IgD-negative memory B cell (primary cell): ENCODE measurements at regions not wholly inside any gene's neighbourhood (a gene's known extent, or its start where the extent isn't known, plus 50 kb on each side); places are given as distances from the start of the nearest gene placed in this dataset.

ENCODE experiments used
- H3K27ac Mint-ChIP-seq, 3 donors: one replicate each; pipeline ENCODE4 v1.8.0; 2020 to 2022; ENCODE audit warnings: mild to moderate bottlenecking in 3 of 3, mixed read lengths in 3 of 3, moderate library complexity in 1 of 3
- H3K27me3 Mint-ChIP-seq: one replicate; pipeline ENCODE4 v1.8.0; 2021; ENCODE audit warnings: mixed read lengths
- H3K36me3 Mint-ChIP-seq: one replicate; pipeline ENCODE4 v1.8.0; 2020; ENCODE audit warnings: mild to moderate bottlenecking, mixed read lengths
- H3K4me1 Mint-ChIP-seq, 3 donors: one replicate each; pipeline ENCODE4 v1.8.0; 2020 to 2022; ENCODE audit warnings: mixed read lengths in 3 of 3, mild to moderate bottlenecking in 1 of 3
- H3K4me3 Mint-ChIP-seq, 4 donors: one replicate each; pipeline ENCODE4 v1.8.0; 2020 to 2022; ENCODE audit warnings: mild to moderate bottlenecking in 4 of 4, mixed read lengths in 4 of 4, moderate library complexity in 3 of 4
- H3K9me3 Mint-ChIP-seq, 3 donors: one replicate each; pipeline ENCODE4 v1.8.0; 2020 to 2021; ENCODE audit warnings: mixed read lengths in 3 of 3, mild to moderate bottlenecking in 1 of 3

DNA sequence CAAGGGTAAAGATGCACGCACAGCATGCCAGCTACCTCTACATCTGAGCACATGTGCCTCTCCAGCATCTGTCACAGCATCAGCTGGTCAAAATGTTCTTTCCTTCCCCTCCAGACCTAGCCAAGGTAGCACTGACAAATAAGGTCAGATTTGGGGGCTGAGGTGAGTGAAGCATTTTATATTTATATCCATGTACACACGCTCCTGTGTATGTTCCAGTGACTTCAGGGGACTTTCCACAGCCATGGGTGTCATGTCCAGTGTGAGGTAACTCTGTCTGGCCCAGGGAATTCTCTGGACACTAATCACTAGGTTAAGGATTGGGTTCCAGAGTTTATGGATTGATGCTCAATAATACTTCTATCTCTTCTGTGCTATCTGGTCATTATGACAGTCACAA lies 165.2 kb upstream of the TP63 start:
- Mint-ChIP-seq H3K36me3 (no peaks in the 10 kb centered on the region), H3K27ac (no peak overlapping the region), H3K4me1 (peaks cover 9 to 11% (median 11%) of the 10 kb centered on the region in 3 donors), H3K27me3 (no peaks in the 10 kb centered on the region), H3K9me3 (no peaks in the 10 kb centered on the region), H3K4me3 (no peak overlapping the region)

DNA sequence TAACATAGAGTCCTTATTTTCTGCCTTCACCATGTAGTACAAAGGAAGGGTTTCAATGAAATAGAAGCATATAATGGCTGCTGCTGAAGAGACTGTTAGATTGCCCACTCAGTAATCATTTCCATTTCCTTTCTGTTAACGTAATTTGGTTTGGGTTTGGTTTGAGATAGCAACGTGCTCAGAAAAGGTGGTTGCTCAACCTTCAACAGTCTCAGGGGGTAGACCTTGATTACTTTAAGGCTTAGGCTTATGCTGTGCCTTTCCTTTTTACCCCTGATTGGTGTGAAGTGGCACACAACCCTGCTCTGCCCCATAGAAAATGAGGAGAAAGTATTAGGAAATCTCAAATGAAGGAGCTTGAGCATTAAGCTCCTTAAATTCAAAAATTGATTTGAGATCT lies 163.7 kb upstream of the TP63 start:
- peaks cover 9 to 12% (median 11%) of the 10 kb centered on the region in 3 donors for H3K4me1 Mint-ChIP-seq

DNA sequence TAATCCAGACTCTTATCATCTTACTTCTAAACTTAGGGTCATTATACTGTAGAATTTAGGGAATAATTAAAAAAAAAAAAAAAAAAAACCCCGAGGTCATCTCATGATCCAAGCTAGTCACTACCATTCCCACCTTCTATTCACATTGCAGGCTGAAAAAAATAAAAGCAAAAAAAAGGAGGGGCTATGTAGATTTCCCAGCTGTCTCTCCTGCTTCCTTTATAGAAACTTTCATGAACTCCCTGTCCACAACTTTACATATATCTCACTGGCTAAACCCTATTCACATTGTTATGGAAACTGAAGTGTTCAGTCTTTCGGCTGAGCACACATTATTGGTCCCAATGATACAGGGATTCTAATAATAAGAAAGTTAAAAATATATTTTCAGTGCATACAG lies 156.2 kb upstream of the TP63 start:
- no peaks in the 10 kb centered on the region for H3K9me3 Mint-ChIP-seq
- no peaks in the 10 kb centered on the region for H3K36me3 Mint-ChIP-seq
- H3K27me3 Mint-ChIP-seq, result no peaks in the 10 kb centered on the region
- no peak overlapping the region for H3K4me3 Mint-ChIP-seq
- no peak overlapping the region for H3K27ac Mint-ChIP-seq
- H3K4me1 Mint-ChIP-seq, result peaks cover 5 to 7% (median 7%) of the 10 kb centered on the region in 3 donors

More for the DNA sequence above, 163.7 kb upstream of the TP63 start:
- H3K36me3 Mint-ChIP-seq, result no peaks in the 10 kb centered on the region
- no peak overlapping the region for H3K27ac Mint-ChIP-seq
- H3K9me3 Mint-ChIP-seq, result no peaks in the 10 kb centered on the region
- no peaks in the 10 kb centered on the region for H3K27me3 Mint-ChIP-seq
- no peak overlapping the region for H3K4me3 Mint-ChIP-seq

DNA sequence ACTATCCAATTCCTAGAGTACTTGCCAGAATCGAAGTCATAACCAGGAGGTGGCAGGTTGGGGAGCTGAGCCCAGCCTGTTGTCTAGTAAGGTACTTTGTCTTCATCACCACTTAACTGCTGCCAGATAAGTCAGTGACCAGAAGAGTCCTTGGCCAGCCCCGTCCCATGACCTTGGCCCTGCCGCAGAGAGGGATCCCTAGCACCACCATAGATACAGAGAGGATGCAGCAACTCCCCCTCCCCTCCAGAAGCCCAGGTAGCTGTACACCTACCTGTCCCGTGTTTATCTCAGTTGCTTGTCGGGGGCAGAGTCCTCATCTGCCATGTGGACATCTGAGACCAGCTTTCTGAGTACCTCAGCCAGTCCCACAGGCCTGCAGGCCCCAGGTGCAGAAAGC lies 153.6 kb upstream of the TP63 start:
- Mint-ChIP-seq H3K4me3 (no peak overlapping the region), H3K27ac (no peak overlapping the region), H3K27me3 (no peaks in the 10 kb centered on the region), H3K9me3 (no peaks in the 10 kb centered on the region), H3K36me3 (no peaks in the 10 kb centered on the region), H3K4me1 (no peaks in the 10 kb centered on the region)

DNA sequence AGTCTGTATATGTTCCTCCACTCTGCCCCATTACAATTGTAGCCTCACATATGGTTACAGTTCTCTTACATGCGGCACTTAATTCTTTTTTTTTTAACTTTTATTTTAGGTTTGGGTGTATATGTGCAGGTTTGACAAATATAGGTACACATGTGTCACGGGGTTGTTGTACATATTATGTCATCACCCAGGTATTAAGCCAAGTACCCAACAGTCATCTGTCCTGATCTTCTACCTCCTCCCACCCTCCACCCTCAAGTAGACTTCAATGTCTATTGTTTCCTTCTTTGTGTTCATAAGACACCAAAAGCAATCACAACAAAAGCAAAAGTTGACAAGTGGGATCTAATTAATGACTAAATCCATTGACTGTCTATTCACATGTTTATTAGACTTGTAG lies 144.6 kb upstream of the TP63 start:
- no peaks in the 10 kb centered on the region for H3K27me3 Mint-ChIP-seq
- peaks cover 0 to 3% (median 0%) of the 10 kb centered on the region in 3 donors for H3K9me3 Mint-ChIP-seq
- H3K27ac Mint-ChIP-seq, result no peak overlapping the region
- no peaks in the 10 kb centered on the region for H3K36me3 Mint-ChIP-seq
- no peak overlapping the region for H3K4me3 Mint-ChIP-seq
- no peaks in the 10 kb centered on the region for H3K4me1 Mint-ChIP-seq

DNA sequence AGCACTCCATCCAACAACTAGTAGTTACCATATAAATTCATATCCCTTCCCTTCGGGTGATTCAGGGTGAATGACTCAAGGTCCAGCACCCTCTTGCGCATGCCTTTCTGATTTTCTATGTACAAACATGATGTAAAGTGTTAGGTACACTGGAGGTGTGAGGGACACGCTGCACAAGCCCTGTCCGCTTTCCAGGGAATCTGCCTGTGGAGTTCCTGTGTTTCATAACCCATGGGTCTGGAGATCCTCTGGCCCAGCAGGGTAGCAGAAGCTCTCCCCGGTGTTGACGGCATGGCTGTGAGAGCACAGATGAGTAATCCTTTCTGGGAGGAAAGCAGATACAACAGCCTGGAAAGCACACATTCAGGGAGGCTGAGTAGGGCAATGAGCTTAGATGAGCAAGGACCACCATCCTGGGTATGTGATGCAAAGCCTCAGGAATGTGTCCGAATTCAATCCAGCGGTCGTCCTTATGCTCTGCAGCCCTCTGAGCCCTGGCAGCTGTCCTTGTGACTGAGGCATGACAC lies 142.9 kb upstream of the TP63 start:
- Mint-ChIP-seq H3K27me3 (peaks cover under 1% of the 10 kb centered on the region), H3K36me3 (peaks cover under 1% of the 10 kb centered on the region), H3K4me1 (no peaks in the 10 kb centered on the region), H3K4me3 (no peak overlapping the region), H3K9me3 (peaks cover 0 to 3% (median 0%) of the 10 kb centered on the region in 3 donors), H3K27ac (no peak overlapping the region)

DNA sequence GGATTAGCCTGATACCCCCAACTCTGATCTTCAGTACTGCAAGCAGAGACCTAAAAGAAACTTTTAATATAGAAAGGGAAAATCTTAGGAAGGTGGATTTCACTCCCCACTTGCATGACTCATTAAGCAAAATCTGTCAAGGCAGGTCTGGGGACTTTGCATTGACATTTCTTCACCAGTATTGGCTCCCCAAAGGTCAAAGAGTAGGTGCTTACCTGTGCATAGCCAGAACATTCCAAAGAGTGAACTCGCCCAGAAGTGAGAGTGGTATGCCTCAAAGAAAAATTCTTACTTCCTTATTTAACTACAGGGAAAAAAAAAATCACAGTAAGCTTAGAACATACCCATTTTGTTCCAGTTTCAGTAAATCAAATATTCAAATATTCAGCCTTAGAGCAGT lies 140.9 kb upstream of the TP63 start:
- peaks cover 1% of the 10 kb centered on the region for H3K27me3 Mint-ChIP-seq

DNA sequence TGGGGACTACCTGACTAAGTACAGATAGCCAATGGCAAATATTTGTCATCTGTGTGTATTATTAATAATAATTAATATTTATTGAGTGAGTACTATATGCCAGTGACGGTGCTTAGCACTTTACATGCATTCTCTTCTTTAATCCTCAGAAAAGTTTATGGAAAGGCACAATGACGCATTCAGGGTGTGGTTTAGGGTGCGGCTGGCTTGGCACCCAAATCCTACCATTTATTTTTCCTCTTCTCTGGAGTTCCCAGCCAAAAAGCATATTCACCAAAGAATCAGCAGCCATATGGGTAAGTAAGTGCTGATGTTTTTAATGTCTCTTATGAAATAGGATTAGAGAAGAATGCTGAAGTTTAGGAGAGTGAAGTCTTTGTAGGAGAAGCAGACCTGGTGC lies 140.4 kb upstream of the TP63 start:
- Mint-ChIP-seq H3K27me3 (peaks cover 1% of the 10 kb centered on the region), H3K27ac (no peak overlapping the region), H3K36me3 (peaks cover 3% of the 10 kb centered on the region), H3K4me1 (no peaks in the 10 kb centered on the region), H3K4me3 (no peak overlapping the region), H3K9me3 (peaks cover 0 to 2% (median 0%) of the 10 kb centered on the region in 3 donors)

More for the DNA sequence above, 140.9 kb upstream of the TP63 start:
- Mint-ChIP-seq H3K9me3 (peaks cover 0 to 5% (median 0%) of the 10 kb centered on the region in 3 donors), H3K36me3 (peaks cover 3% of the 10 kb centered on the region), H3K4me3 (no peak overlapping the region), H3K27ac (no peak overlapping the region), H3K4me1 (no peaks in the 10 kb centered on the region)

DNA sequence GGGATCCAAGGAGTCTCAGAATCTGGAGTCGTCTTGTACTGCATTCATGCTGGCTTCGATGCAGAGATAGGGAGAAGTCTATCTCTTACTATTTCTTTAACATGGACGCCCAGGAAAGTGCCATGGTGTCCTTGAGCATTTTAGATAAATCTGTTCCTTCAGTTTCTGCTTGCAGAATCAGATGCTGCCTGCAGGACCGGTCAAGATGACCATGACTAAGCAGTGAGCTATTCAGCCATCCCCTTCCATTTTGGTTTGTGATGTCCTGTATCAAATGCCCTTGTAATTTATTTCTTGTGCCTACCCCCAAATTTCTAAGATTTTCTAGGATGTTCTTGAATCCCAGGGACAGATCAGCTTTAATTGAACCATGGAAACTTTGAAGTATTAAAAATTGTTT lies 139.4 kb upstream of the TP63 start:
- no peak overlapping the region for H3K4me3 Mint-ChIP-seq
- H3K27me3 Mint-ChIP-seq, result peaks cover 1% of the 10 kb centered on the region
- no peaks in the 10 kb centered on the region for H3K4me1 Mint-ChIP-seq
- H3K9me3 Mint-ChIP-seq, result peaks cover 0 to 2% (median 0%) of the 10 kb centered on the region in 3 donors
- H3K36me3 Mint-ChIP-seq, result peaks cover 3% of the 10 kb centered on the region
- H3K27ac Mint-ChIP-seq, result no peak overlapping the region

DNA sequence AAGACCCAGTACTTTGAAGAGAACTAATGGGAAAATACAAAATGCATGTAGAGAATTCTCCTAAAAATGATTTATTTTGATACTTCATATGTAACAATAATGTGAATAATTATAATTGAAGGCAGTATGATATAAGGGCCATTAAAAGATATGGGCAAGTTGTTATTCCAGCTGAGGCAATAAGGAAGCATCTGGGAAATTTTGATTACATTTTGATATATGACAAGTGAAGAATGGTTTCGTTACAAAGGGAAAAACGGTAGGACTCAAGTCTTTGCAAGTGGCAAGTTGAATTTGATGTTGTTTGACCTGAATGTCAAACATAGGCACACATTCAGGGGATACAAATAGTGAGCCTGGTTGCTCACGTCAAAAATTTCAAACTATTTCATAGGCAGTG lies 137.9 kb upstream of the TP63 start:
- no peak overlapping the region for H3K4me3 Mint-ChIP-seq
- H3K36me3 Mint-ChIP-seq, result peaks cover 3% of the 10 kb centered on the region
- H3K27ac Mint-ChIP-seq, result no peak overlapping the region
- H3K27me3 Mint-ChIP-seq, result peaks cover 1% of the 10 kb centered on the region
- H3K4me1 Mint-ChIP-seq, result no peaks in the 10 kb centered on the region
- H3K9me3 Mint-ChIP-seq, result peaks cover 0 to 2% (median 0%) of the 10 kb centered on the region in 3 donors

DNA sequence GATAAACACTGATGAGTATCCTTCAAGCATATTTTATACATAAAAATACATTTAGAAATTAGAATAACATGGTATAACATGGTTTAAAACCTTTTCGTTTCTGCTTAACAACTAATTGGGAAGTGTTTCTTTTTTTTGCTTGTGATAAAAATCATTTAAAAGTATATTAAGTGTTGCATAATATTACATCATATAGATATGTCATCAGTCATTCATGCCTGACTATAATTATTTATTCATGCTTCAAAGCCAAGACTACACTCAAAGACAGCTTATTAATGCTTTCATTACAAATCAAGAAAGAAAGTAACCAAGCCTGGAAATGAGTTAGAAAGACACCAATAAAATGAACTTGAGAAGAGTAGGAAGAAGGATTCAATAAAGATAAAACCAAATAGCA lies 136.6 kb upstream of the TP63 start:
- Mint-ChIP-seq H3K27ac (no peak overlapping the region), H3K36me3 (peaks cover 3% of the 10 kb centered on the region), H3K27me3 (peaks cover 1% of the 10 kb centered on the region), H3K4me3 (no peak overlapping the region), H3K4me1 (no peaks in the 10 kb centered on the region), H3K9me3 (peaks cover 0 to 2% (median 0%) of the 10 kb centered on the region in 3 donors)

DNA sequence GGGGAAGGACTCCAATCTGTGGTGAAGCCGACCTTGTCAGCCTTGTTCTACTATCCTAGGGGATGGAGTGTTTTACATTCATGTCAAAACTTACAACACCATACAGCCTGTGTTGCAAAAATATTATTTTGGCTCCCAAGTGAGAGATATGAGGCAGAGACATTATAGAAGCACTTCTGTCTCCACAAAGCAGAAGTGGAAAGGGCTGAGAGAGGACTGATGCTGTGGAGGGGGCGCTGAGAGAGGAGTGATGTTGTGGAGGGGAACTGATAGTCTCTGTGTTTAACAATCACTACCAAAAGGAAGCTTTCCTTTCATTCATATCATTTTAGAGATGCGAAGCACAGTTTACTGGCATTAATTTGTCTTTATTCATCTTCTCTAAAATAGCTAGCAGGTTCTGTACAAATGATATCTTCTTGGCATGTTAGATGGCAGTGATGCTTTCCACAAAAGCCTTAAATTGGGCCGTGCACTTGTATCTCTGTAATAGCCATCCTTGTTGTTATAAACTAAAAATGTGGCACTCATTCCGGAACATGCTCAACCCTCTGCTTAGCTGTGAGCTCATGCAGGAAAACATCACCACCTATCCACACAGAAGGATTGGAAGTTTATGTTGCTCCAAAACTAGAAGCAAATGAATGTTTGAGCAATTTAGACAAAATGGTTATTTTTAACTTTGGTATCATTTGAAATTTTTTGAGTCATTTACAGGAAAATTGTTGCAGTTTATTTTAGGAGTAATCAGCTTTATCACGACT lies 134.6 kb upstream of the TP63 start:
- Mint-ChIP-seq H3K27me3 (peaks cover 1% of the 10 kb centered on the region), H3K27ac (no peak overlapping the region), H3K4me3 (no peak overlapping the region), H3K36me3 (peaks cover 3% of the 10 kb centered on the region), H3K9me3 (peaks cover 0 to 6% (median 0%) of the 10 kb centered on the region in 3 donors), H3K4me1 (peaks cover 0 to 2% (median 0%) of the 10 kb centered on the region in 3 donors)

DNA sequence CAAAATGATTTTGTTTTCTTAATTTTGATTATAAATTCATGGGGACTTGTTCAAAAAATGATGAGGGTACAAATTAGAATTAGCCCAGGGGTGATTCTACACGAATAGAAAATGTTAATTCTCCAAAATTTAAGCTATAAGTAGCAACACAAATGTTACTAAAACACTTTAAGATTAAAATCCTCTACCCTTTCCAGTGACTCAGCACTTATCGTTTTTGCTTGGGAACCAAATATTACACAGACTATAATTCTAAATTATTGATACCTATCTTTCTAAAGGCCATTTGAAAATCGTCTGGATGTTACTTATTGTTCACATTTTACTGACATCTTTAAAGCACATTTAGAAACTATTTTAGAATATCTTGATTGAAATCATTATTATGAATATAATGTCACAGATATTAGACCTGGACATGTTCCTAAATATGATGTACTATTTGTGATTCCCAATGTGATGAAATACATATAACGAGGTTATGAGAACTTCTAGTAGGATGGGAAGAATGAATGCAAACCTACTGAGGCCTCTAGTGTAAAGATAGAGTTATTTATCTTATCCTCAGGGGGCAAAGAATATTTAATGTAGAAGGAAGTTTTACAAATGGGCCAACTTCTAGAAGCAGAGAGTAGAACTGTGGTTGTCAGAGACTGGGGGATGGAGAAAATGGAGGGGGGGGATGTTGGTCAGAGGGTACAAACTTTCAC lies 132.0 kb upstream of the TP63 start:
- H3K36me3 Mint-ChIP-seq, result no peaks in the 10 kb centered on the region
- peaks cover 0 to 2% (median 0%) of the 10 kb centered on the region in 3 donors for H3K4me1 Mint-ChIP-seq
- peaks cover 0 to 7% (median 0%) of the 10 kb centered on the region in 3 donors for H3K9me3 Mint-ChIP-seq
- H3K4me3 Mint-ChIP-seq, result no peak overlapping the region
- no peak overlapping the region for H3K27ac Mint-ChIP-seq
- no peaks in the 10 kb centered on the region for H3K27me3 Mint-ChIP-seq

DNA sequence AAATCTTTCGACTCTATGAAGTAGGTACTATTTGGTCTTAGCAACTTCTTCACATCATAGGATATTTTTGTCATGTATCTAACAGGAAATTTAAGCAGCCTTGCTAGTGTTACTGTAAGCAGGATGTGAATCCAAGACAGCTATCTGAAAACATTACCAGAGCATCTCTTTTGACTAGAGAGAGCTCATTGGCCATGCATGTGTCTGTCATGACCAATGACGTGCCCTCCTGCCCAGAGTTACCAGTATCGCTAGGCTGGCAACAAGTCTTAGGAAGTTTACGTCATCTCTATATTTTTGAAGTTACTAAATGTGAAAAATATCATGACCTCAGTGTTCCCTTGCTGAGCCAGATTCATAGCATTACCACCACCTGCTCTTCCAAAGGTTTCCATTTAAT lies 130.9 kb upstream of the TP63 start:
- no peaks in the 10 kb centered on the region for H3K36me3 Mint-ChIP-seq
- H3K27me3 Mint-ChIP-seq, result no peaks in the 10 kb centered on the region
- H3K27ac Mint-ChIP-seq, result no peak overlapping the region
- no peak overlapping the region for H3K4me3 Mint-ChIP-seq
- peaks cover 0 to 5% (median 2%) of the 10 kb centered on the region in 3 donors for H3K4me1 Mint-ChIP-seq
- peaks cover 0 to 7% (median 0%) of the 10 kb centered on the region in 3 donors for H3K9me3 Mint-ChIP-seq

DNA sequence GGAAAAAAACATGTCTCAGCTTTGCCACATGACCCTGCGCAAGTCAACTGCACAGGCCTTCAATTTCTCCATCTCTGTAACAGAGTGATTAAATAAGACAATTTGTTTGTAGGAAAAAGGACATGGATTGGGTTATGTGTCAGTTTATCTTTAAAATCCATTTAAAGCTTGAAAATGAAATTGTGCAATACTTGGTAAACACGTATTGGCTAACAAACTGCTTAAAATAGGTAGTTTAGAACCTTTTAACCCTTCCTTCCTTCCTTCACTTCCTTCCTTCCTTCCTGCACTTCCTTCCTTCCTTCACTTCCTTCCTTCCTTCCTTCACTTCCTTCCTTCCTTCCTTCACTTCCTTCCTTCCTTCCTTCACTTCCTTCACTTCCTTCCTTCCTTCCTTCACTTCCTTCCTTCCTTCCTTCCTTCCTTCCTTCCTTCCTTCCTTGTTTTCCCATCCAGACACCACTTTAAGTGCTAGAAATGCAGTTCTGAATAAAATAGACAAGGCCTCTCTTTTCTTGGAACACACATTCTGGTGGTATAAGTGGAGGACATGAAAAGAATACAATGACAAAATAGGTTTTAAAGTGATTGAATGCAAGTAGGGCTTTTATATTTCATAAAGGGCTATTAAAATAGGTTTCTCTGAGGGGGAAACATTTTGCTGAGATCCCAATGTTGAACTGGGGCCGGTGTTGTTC lies 130.2 kb upstream of the TP63 start:
- peaks cover 0 to 7% (median 0%) of the 10 kb centered on the region in 3 donors for H3K9me3 Mint-ChIP-seq
- peaks cover 0 to 5% (median 2%) of the 10 kb centered on the region in 3 donors for H3K4me1 Mint-ChIP-seq
- H3K27me3 Mint-ChIP-seq, result no peaks in the 10 kb centered on the region
- H3K36me3 Mint-ChIP-seq, result no peaks in the 10 kb centered on the region
- no peak overlapping the region for H3K4me3 Mint-ChIP-seq
- peak overlapping the region in 1 of 3 donors; percentile 49 for H3K27ac Mint-ChIP-seq
